B cell (primary cell): ENCODE measurements at regions not wholly inside any gene's neighbourhood (a gene's known extent, or its start where the extent isn't known, plus 50 kb on each side); places are given as distances from the start of the nearest gene placed in this dataset.

Experiments
- EZH2 ChIP-seq: IDR thresholded peaks from 2 replicates; pipeline ENCODE4 v1.6.1; 2012; ENCODE audit warnings: borderline replicate concordance, low read depth, mild to moderate bottlenecking, moderate library complexity, low read length; ENCODE audit not compliant: insufficient read depth, poor library complexity, severe bottlenecking
- TF ChIP-seq, protein P1 (sequence below): fragments of 200-600 bp; IDR thresholded peaks from one replicate; pipeline ENCODE4 v1.8.0; 2022; ENCODE audit warnings: antibody characterized with exemption, mild to moderate bottlenecking

DNA sequence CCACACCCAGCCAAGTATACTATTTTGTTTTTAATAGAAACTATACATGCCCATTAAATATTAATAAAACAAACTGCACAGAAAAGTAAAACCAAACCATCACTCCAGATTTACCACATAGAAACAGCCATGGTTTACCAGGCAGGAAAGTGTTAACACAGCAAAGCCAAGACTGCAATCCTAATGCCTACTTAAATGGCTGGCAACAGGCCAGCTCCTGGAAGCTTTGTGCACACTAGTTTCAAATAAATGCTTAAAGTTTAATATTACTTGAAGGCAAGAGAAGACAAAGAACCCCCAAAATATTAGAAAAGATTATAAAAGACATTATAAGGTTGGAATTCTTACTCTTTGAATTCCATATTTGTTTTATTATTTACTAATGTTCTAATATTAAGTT, 141.0 kb downstream of the VCY start:
- TF ChIP-seq, protein P1, sequence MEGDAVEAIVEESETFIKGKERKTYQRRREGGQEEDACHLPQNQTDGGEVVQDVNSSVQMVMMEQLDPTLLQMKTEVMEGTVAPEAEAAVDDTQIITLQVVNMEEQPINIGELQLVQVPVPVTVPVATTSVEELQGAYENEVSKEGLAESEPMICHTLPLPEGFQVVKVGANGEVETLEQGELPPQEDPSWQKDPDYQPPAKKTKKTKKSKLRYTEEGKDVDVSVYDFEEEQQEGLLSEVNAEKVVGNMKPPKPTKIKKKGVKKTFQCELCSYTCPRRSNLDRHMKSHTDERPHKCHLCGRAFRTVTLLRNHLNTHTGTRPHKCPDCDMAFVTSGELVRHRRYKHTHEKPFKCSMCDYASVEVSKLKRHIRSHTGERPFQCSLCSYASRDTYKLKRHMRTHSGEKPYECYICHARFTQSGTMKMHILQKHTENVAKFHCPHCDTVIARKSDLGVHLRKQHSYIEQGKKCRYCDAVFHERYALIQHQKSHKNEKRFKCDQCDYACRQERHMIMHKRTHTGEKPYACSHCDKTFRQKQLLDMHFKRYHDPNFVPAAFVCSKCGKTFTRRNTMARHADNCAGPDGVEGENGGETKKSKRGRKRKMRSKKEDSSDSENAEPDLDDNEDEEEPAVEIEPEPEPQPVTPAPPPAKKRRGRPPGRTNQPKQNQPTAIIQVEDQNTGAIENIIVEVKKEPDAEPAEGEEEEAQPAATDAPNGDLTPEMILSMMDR = no peak
- TF ChIP-seq EZH2 = no peak
